NB4 (cell line): ENCODE measurements at regions not wholly inside any gene's neighbourhood (a gene's known extent, or its start where the extent isn't known, plus 50 kb on each side); places are given as distances from the start of the nearest gene placed in this dataset.

Experiments
- DNase-seq: peaks from one replicate; pipeline ENCODE4 v3.0.0; 2010; ENCODE audit warnings: low read depth
- H3K4me3 ChIP-seq: one replicate; pipeline ENCODE4 v1.5.1; 2011; ENCODE audit warnings: mild to moderate bottlenecking, low read depth, low read length, moderate library complexity
- MYC ChIP-seq: IDR thresholded peaks from 2 replicates; pipeline ENCODE4 v1.6.1; 2011; ENCODE audit warnings: low read depth, low read length
- POLR2A ChIP-seq: IDR thresholded peaks from 2 replicates; pipeline ENCODE4 v1.6.1; 2011; ENCODE audit warnings: mild to moderate bottlenecking; ENCODE audit not compliant: insufficient read length; ENCODE audit errors: extremely low read depth
- TF ChIP-seq, protein P1 (sequence below): IDR thresholded peaks from one replicate; pipeline ENCODE4 v1.5.1; 2012; ENCODE audit warnings: low read depth, low read length
- TF ChIP-seq, protein P2 (sequence below): IDR thresholded peaks from 2 replicates; pipeline ENCODE4 v1.6.1; 2011; ENCODE audit warnings: low read depth, low read length

DNA sequence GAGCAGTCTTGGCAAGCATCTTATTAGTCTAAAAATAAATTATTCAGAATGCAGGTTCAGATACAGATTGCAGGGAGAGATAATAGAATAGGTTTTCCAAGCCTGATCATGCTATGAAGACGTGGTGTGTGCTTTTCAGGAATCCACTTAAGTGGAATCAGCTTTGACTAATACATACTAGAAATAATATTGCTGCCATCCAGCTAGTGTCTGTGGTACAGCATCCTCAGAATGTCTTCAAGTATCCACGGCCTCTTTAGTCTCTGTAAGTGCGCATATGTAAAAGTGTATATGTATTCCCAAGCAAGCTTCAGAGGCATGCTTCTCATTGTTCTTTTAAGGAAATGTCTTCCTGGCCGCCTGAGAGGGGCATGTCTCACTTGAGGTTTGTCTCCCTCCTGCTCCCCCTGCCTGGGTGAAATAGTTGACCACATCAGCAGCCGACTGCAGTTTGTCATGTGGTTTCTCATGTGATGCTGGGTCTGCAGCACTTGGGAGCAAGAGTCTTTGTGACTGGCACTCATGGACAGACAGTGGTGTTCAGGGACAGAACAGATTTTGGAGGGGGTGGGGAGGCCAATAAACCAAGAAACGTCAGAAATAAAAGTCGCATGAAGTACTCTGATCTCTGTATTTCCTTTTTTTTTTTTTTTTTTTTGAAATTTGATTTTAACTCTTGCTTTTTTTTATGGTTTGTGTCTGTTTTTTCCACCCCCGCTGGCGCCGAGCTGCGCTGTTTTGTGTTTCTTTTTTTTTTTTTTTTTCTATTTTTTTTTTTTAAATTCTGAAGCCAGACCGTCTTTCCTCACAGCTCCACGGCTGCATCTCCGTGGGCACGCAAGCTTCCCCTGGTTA lies 150.8 kb downstream of the PRL start:
- no peak overlapping the region for H3K4me3 ChIP-seq
- no peak for TF ChIP-seq MYC
- TF ChIP-seq, protein P1, sequence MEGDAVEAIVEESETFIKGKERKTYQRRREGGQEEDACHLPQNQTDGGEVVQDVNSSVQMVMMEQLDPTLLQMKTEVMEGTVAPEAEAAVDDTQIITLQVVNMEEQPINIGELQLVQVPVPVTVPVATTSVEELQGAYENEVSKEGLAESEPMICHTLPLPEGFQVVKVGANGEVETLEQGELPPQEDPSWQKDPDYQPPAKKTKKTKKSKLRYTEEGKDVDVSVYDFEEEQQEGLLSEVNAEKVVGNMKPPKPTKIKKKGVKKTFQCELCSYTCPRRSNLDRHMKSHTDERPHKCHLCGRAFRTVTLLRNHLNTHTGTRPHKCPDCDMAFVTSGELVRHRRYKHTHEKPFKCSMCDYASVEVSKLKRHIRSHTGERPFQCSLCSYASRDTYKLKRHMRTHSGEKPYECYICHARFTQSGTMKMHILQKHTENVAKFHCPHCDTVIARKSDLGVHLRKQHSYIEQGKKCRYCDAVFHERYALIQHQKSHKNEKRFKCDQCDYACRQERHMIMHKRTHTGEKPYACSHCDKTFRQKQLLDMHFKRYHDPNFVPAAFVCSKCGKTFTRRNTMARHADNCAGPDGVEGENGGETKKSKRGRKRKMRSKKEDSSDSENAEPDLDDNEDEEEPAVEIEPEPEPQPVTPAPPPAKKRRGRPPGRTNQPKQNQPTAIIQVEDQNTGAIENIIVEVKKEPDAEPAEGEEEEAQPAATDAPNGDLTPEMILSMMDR: no peak
- TF ChIP-seq, protein P2, sequence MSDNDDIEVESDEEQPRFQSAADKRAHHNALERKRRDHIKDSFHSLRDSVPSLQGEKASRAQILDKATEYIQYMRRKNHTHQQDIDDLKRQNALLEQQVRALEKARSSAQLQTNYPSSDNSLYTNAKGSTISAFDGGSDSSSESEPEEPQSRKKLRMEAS: no peak
- TF ChIP-seq POLR2A: no peak
- DNase-seq: peak; percentile 41

DNA sequence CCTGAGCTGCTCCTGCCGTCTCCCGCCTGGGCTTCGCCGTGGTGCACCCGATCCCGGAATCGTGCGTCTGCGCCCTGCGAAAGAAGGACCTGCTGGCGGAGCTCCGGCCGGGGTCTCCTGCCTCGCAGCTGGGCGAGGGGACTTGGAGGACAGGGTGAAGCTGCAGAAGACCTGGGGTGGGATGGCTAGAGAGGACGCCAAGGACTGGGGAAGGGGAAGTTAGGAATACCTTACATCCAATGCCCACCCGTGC lies 150.2 kb downstream of the PRL start:
- no peak for DNase-seq
- H3K4me3 ChIP-seq: no peak overlapping the region

DNA sequence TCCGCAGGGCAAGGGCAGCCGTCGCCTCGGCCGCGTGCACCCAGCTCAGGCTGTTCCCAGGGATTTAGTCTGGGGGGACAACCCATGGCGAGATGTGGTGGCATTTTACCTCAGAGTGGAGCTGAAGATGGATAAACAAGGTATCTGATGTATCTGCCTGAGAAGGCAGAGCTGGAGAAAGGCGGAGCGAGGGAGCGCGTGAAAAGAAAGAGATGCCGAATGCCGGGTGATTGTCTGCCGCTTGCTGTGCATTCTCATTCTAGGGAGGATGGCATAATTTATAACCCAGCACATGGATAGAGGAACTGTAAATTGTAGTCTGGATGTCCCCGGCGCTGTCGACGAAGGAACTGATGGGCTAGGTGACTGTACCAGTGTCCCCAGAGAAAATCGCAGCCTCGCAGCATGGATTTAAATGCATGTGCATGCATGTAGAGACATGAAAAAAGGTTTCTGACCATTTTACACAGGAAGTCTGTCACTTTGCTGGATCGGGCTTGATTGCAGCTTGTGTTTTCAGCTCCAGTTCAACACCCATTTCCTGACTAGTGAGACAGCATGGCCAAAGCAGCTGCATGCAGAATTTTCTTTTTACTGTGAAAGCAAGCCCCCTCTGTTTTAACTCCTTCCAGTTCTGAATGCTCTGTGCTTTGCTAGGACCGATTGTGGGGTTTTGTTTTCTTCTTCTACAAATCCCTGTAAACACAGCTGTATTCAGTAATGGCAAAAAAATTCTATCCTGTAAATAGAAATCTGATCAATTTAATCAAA lies 149.7 kb downstream of the PRL start:
- TF ChIP-seq, protein P1: no peak
- TF ChIP-seq POLR2A: no peak
- TF ChIP-seq, protein P2: no peak
- TF ChIP-seq MYC: no peak
- no peak for DNase-seq
- no peak overlapping the region for H3K4me3 ChIP-seq

More for the DNA sequence above, 150.2 kb downstream of the PRL start:
- TF ChIP-seq MYC (no peak), POLR2A (no peak)
- TF ChIP-seq, protein P2: no peak
- TF ChIP-seq, protein P1: no peak

DNA sequence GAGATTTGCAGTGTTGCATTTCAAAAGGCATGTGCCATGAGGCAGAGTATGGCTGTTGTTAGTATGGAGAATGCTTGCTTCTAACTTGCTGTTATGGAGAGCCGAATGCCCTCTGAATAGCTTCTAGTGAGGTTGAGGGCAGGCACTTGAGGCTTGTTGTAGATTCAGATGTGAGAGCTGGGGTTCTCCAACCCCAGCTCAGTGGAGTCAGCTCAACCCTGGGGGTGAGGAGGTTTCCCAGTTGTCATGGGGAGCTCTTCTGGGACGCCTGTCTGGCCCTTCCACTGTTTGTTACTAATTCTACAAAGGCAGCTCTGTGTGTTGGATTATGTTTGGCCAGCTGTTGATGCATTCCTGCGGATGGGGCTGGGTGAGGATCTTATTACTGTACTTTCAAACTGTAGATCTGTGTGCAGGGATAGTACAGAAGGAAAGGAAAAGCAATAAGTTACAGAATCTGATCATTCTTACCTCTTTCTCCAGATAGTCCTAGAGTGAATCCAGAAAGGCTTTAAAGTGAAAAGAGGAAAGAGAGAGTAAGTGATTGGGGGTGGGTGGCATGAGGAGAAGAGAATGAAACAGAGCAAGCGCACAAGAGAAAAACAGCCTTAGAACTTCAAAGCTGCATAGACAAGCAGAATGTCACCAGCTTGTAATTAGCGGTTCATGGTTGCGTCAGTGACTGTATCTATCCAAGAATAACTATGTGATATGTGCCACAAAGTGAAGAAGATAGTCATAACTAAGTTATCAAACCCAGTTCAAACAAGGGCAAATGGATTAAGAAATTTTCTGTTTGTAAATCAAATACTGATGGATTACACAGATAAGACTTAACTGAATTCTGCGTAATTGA lies 148.7 kb downstream of the PRL start:
- H3K4me3 ChIP-seq: no peak overlapping the region
- no peak for DNase-seq

DNA sequence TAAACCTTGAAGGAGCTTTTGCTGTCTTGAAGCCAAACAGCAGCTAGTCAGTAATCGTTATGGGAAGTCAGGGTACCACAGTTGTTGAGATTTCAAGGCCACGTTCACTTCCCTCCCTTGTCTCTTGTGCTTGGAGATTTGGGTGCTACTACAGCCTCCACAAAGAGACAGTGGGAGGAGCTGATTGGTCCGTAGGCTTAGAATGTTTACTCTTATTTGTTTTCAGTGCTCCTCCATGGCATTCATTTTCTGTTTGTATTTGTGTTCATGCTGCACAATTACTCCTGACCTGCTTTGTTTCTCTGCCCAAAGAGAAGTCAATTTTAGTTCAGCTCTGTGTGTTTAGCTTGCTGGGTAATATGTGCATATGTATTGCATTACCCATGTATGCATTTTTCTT lies 147.7 kb downstream of the PRL start:
- no peak for DNase-seq
- TF ChIP-seq, protein P1: no peak
- TF ChIP-seq MYC: no peak
- TF ChIP-seq, protein P2: no peak
- H3K4me3 ChIP-seq: no peak overlapping the region

More for the DNA sequence above, 148.7 kb downstream of the PRL start:
- TF ChIP-seq, protein P2: no peak
- TF ChIP-seq, protein P1: no peak
- TF ChIP-seq MYC (no peak), POLR2A (no peak)
